PC-9 (cell line): ENCODE measurements at regions not wholly inside any gene's neighbourhood (a gene's known extent, or its start where the extent isn't known, plus 50 kb on each side); places are given as distances from the start of the nearest gene placed in this dataset.

Source experiments
- BruUV-seq: library from RNA; stranded (reverse); fragments of 400-500 nt; replicated peaks from 2 replicates; lab custom pipeline; 2021; lab: Mats Ljungman, UMichigan
- CTCF ChIA-PET: fragments of 300-600 bp; sonication (Branson Sonifier 250); formaldehyde crosslinking; loops from one replicate; lab custom pipeline; 2022; ENCODE audit warnings: antibody characterized with exemption; lab: Charles Lee
- POLR2A ChIA-PET: fragments of 300-600 bp; sonication (Branson Sonifier 250); formaldehyde crosslinking; loops from one replicate; lab custom pipeline; 2022; ENCODE audit warnings: antibody characterized with exemption; ENCODE audit not compliant: unreplicated experiment; lab: Charles Lee
- DNase-seq, 2 experiments: peaks; one replicate each; pipeline versions ENCODE4 v3.0.0 to v3.0.0-alpha.2; 2015 to 2022; ENCODE audit warnings: mixed read lengths in 1 of 2
- H2AFZ ChIP-seq: fragments of 200-600 bp; sonication (generic); 2 replicates; pipeline ENCODE4 v1.8.1; 2017; ENCODE audit warnings: antibody characterized with exemption
- H3F3A ChIP-seq: fragments of 200-600 bp; sonication (generic); 2 replicates; pipeline ENCODE4 v1.8.1; 2017; ENCODE audit warnings: antibody characterized with exemption, mild to moderate bottlenecking, low read depth; ENCODE audit not compliant: insufficient read depth
- H3K27ac ChIP-seq: fragments of 200-600 bp; sonication (generic); 2 replicates; pipeline ENCODE4 v1.6.1; 2016; ENCODE audit warnings: mixed run types
- H3K27me3 ChIP-seq: fragments of 200-600 bp; sonication (generic); 2 replicates; pipeline ENCODE4 v1.6.1; 2016; ENCODE audit warnings: low read depth, mixed run types; ENCODE audit not compliant: insufficient read depth
- H3K36me3 ChIP-seq: fragments of 200-600 bp; sonication (generic); 2 replicates; pipeline ENCODE4 v1.6.1; 2016; ENCODE audit warnings: low read depth, mixed run types
- H3K4me1 ChIP-seq: fragments of 200-600 bp; sonication (generic); replicated peaks from 2 replicates; pipeline ENCODE4 v1.6.1; 2016; ENCODE audit warnings: mixed run types; ENCODE audit not compliant: insufficient read depth
- H3K4me2 ChIP-seq: fragments of 200-600 bp; sonication (generic); 2 replicates; pipeline ENCODE4 v1.6.1; 2017; ENCODE audit warnings: mixed run types
- H3K4me3 ChIP-seq: fragments of 200-600 bp; sonication (generic); 2 replicates; pipeline ENCODE4 v1.6.1; 2016; ENCODE audit warnings: mixed run types
- H3K79me2 ChIP-seq: fragments of 200-600 bp; sonication (generic); 2 replicates; pipeline ENCODE4 v1.6.1; 2017; ENCODE audit warnings: low read depth, mixed run types
- H3K9me2 ChIP-seq: fragments of 200-600 bp; sonication (generic); 2 replicates; pipeline ENCODE4 v1.8.1; 2017; ENCODE audit warnings: mild to moderate bottlenecking; ENCODE audit not compliant: insufficient read depth
- H3K9me3 ChIP-seq: fragments of 200-600 bp; sonication (generic); 2 replicates; pipeline ENCODE4 v1.8.1; 2016; ENCODE audit warnings: low read depth; ENCODE audit not compliant: insufficient read depth
- H4K20me1 ChIP-seq: fragments of 200-600 bp; sonication (generic); 2 replicates; pipeline ENCODE4 v1.8.1; 2017; ENCODE audit not compliant: insufficient read depth
- EZH2 ChIP-seq: fragments of 200-600 bp; sonication (generic); IDR thresholded peaks from 2 replicates; pipeline ENCODE4 v1.8.0; 2017; ENCODE audit warnings: antibody characterized with exemption, low read depth
- intact Hi-C: fragments of 100-400 bp; cut with micrococcal nuclease; formaldehyde crosslinking; loops from one replicate; pipeline ENCODE4 v1.10.0; 2022; ENCODE audit not compliant: unreplicated experiment
- TF ChIP-seq, protein P1 (sequence below): fragments of 200-600 bp; sonication (generic); conservative IDR thresholded peaks from 2 replicates; pipeline ENCODE4 v1.6.1; 2017; ENCODE audit warnings: mixed run types, antibody characterized with exemption, mild to moderate bottlenecking, moderate library complexity

- H2AFZ ChIP-seq, result no peak overlapping the region
- H3K9me2 ChIP-seq, result no peaks in the 10 kb centered on the region
- ChIA-PET CTCF (no interaction called here), POLR2A (no interaction called here)
- no peaks in the 10 kb centered on the region for H3K9me3 ChIP-seq
- H3K4me2 ChIP-seq, result no peak overlapping the region
- no peaks in the 10 kb centered on the region for H3F3A ChIP-seq
- no TSS peak for BruUV-seq
- no peaks in the 10 kb centered on the region for H4K20me1 ChIP-seq
- H3K79me2 ChIP-seq, result no peaks in the 10 kb centered on the region
- DNase-seq, result no peak
- no peaks in the 10 kb centered on the region for H3K36me3 ChIP-seq
- TF ChIP-seq EZH2, result no peak
- TF ChIP-seq, protein P1, sequence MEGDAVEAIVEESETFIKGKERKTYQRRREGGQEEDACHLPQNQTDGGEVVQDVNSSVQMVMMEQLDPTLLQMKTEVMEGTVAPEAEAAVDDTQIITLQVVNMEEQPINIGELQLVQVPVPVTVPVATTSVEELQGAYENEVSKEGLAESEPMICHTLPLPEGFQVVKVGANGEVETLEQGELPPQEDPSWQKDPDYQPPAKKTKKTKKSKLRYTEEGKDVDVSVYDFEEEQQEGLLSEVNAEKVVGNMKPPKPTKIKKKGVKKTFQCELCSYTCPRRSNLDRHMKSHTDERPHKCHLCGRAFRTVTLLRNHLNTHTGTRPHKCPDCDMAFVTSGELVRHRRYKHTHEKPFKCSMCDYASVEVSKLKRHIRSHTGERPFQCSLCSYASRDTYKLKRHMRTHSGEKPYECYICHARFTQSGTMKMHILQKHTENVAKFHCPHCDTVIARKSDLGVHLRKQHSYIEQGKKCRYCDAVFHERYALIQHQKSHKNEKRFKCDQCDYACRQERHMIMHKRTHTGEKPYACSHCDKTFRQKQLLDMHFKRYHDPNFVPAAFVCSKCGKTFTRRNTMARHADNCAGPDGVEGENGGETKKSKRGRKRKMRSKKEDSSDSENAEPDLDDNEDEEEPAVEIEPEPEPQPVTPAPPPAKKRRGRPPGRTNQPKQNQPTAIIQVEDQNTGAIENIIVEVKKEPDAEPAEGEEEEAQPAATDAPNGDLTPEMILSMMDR, result no peak
- intact Hi-C loops, result no loop called here
- H3K4me1 ChIP-seq, result no peaks in the 10 kb centered on the region
- H3K27me3 ChIP-seq, result no peaks in the 10 kb centered on the region
- no peak overlapping the region for H3K4me3 ChIP-seq
- H3K27ac ChIP-seq, result no peak overlapping the region
Observed at GRCh38 chrX:23276475-23276874, 58.2 kb upstream of the PTCHD1 start.
